Erythroblast (primary cell): ENCODE measurements at regions not wholly inside any gene's neighbourhood (a gene's known extent, or its start where the extent isn't known, plus 50 kb on each side); places are given as distances from the start of the nearest gene placed in this dataset.

ENCODE experiments used
- GATA1 ChIP-seq: IDR thresholded peaks from 2 replicates; pipeline ENCODE4 v1.6.1; 2011; ENCODE audit warnings: low read depth, mild to moderate bottlenecking, control low read depth, low read length, moderate library complexity
- POLR2A ChIP-seq: IDR thresholded peaks from 2 replicates; pipeline ENCODE4 v1.6.1; 2011; ENCODE audit warnings: mild to moderate bottlenecking, low read length

DNA sequence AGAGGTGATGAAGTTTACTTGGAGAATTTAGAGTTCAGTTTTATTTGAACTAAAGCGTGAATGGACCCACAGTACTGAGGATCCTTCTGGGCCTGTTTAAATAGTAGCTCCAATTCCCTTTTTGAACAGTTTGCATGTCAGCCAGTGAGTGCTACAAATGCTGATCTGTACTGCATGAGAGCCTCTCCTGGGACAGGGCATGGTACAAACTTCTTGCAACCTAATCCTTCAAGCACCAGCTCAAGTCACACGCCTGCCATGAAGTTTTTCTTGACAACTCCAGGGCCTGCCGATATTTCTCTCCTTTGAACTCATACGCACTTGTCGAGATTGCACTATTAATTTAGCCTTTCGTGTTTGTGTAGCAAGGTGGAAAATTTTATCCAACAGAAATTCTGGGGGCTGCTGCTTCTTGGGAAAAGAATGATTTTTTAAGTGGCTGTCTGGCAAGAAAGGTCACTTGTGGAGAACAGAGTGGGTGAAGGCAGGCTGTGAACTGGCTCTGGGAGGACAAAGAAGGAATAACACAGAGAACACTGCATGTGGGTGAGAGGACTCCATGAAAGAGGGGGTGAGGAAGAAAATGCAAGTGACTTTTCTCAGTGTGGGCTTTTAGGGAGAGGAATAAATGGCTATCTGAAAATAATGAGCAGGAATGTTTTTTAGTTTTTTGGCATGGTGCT, 192.5 kb downstream of the NDFIP2 start:
- no peak for TF ChIP-seq POLR2A
- TF ChIP-seq GATA1: no peak
